Vagina (tissue), 2 donors: ENCODE measurements at regions not wholly inside any gene's neighbourhood (a gene's known extent, or its start where the extent isn't known, plus 50 kb on each side); places are given as distances from the start of the nearest gene placed in this dataset.

Source experiments
- CTCF ChIP-seq, 3 experiments: fragments of 450-650 bp in 2 of 3; fragments of 200-600 bp in 1 of 3; sonication (generic) in 1 of 3; IDR thresholded peaks; one replicate each; pipeline ENCODE4 v1.5.1; 2017 to 2019; ENCODE audit warnings: antibody characterized with exemption in 3 of 3, mild to moderate bottlenecking in 2 of 3, moderate library complexity in 2 of 3
- POLR2A ChIP-seq, 2 donors: fragments of 450-650 bp; IDR thresholded peaks; one replicate each; pipeline ENCODE4 v1.6.1; 2017; ENCODE audit warnings: antibody characterized with exemption in 2 of 2, mild to moderate bottlenecking in 2 of 2, moderate library complexity in 2 of 2
- POLR2AphosphoS5 ChIP-seq, 2 donors: sonication (generic); formaldehyde crosslinking; IDR thresholded peaks; one replicate each; pipeline ENCODE4 v1.9.0; 2017; ENCODE audit warnings: antibody characterized with exemption in 2 of 2, mild to moderate bottlenecking in 2 of 2, low read depth in 1 of 2; ENCODE audit not compliant: insufficient read depth in 1 of 2

GRCh38 chr22:12601870-12602779 lies 2925.9 kb upstream of the OR11H1 start:
- TF ChIP-seq POLR2A (IDR thresholded peaks at IDR 0.05), result no peak
- no peak for TF ChIP-seq CTCF (IDR thresholded peaks at IDR 0.05)
- no peak for TF ChIP-seq POLR2AphosphoS5 (IDR thresholded peaks at IDR 0.05; ENCODE audit: insufficient read depth in 1 of 2, low read depth in 1 of 2)
